ENCODE measurements at regions not wholly inside any gene's neighbourhood (a gene's known extent, or its start where the extent isn't known, plus 50 kb on each side); places are given as distances from the start of the nearest gene placed in this dataset.

DNA sequence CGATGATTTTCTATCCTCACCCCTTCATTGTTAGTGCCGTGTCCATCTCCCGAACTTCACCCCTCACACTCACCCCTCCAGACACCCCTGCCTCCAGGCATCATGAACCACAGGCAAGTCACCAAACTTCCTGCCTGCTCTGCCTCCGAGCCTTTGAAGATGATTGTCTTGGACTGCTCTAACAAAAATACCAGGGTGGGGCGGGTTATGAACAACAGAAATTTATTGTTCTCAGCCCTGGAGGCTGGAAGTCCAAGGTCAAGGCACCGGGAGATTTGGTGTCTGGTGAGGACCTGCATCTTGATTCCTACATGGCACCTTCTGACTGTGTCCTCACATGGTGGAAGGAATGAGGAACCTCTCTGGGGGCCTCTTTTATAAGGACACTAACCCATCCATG is 1508.3 kb downstream of the TBC1D22A start:
- no peak overlapping the region for H3K4me3 ChIP-seq (ENCODE audit: low read depth, low read length)
- TF ChIP-seq, protein P1, sequence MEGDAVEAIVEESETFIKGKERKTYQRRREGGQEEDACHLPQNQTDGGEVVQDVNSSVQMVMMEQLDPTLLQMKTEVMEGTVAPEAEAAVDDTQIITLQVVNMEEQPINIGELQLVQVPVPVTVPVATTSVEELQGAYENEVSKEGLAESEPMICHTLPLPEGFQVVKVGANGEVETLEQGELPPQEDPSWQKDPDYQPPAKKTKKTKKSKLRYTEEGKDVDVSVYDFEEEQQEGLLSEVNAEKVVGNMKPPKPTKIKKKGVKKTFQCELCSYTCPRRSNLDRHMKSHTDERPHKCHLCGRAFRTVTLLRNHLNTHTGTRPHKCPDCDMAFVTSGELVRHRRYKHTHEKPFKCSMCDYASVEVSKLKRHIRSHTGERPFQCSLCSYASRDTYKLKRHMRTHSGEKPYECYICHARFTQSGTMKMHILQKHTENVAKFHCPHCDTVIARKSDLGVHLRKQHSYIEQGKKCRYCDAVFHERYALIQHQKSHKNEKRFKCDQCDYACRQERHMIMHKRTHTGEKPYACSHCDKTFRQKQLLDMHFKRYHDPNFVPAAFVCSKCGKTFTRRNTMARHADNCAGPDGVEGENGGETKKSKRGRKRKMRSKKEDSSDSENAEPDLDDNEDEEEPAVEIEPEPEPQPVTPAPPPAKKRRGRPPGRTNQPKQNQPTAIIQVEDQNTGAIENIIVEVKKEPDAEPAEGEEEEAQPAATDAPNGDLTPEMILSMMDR (IDR thresholded peaks at IDR 0.05; ENCODE audit: low read depth, low read length, missing control alignments), result no peak
- in situ Hi-C loops (cut with HindIII; ENCODE audit: low sequenced_read_pairs), result no loop called here
- DNase-seq (ENCODE audit: low read depth), result no peak

DNA sequence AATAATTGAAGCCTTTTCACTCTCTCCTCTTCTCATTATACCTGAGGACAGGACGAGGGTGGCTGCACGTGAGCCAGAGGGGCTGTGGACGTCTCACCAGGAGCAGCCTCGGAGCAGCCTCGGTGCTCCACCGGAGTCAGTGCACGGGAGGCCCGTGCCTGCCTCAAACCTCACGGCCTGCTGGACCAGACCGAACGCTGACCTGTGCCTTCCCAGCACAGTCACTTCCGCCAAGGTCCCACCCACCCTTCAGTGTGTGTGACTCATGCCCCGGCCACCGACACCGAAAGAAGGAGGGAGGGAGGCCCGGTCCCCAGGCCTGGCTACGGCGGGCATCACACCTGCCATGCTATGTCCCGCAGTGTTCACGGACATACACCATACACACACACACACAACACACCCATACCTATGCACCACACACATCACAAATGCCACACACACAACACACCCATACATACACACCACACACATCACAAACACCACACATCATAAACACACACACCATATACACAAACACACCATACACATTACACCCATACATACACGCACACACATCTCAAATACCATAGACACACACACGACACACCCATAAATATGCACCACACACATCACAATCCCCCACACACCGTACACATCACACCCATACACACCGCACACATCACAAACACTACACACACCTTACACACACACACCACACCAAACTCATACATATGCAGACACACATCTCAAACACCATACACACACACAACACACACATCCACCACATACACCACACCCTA is 1506.5 kb downstream of the TBC1D22A start:
- in situ Hi-C loops (cut with HindIII; ENCODE audit: low sequenced_read_pairs), result no loop called here
- TF ChIP-seq, protein P1 (IDR thresholded peaks at IDR 0.05; ENCODE audit: low read depth, low read length, missing control alignments), result no peak
- H3K4me3 ChIP-seq (ENCODE audit: low read depth, low read length), result no peak overlapping the region
- no peak for DNase-seq (ENCODE audit: low read depth)

DNA sequence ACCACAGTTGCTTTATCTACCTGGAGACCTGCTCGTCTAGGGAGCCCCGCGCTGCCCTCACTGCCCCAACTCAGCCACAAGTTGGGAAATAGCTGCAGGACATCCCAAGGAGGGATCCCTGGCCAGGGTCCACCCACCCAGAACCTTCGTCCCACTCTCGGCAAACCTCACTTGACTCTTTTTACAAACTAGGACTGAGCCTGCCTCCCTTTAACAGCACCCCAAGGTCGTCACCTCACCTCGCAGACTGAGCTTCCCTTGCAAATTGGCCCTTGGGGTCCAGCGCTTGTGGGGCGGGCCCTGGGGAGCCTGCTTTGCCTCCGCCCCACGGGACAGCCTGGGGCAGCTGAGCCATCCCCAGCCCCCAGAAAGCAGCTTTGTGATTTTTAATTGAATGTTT is 1505.8 kb downstream of the TBC1D22A start:
- TF ChIP-seq, protein P1 (IDR thresholded peaks at IDR 0.05; ENCODE audit: low read depth, low read length, missing control alignments), result no peak
- DNase-seq (ENCODE audit: low read depth), result no peak
- H3K4me3 ChIP-seq (ENCODE audit: low read depth, low read length), result no peak overlapping the region
- in situ Hi-C loops (cut with HindIII; ENCODE audit: low sequenced_read_pairs), result no loop called here

DNA sequence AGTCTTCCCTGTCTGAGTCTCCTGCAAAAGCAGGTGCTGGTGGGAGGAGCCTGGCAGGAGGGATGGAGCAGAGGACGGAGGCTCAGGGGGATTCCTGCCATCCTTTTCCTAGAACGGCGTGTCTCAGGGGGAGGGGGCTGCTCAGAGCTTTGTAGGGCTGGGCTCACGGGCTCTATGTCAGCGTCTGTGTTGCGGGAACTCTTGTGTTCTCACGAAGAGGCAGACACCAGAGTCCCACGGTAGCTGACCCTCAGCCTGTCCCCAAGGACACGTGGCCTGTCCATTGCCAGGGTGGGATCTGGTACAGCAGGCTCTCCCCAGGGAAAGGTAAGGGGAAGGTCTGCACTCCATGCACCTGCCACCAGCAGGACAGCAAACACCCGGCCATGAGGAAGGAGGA is 1505.2 kb downstream of the TBC1D22A start:
- H3K4me3 ChIP-seq (ENCODE audit: low read depth, low read length), result no peak overlapping the region
- no peak for DNase-seq (ENCODE audit: low read depth)
- in situ Hi-C loops (cut with HindIII; ENCODE audit: low sequenced_read_pairs), result no loop called here
- TF ChIP-seq, protein P1 (IDR thresholded peaks at IDR 0.05; ENCODE audit: low read depth, low read length, missing control alignments), result no peak

DNA sequence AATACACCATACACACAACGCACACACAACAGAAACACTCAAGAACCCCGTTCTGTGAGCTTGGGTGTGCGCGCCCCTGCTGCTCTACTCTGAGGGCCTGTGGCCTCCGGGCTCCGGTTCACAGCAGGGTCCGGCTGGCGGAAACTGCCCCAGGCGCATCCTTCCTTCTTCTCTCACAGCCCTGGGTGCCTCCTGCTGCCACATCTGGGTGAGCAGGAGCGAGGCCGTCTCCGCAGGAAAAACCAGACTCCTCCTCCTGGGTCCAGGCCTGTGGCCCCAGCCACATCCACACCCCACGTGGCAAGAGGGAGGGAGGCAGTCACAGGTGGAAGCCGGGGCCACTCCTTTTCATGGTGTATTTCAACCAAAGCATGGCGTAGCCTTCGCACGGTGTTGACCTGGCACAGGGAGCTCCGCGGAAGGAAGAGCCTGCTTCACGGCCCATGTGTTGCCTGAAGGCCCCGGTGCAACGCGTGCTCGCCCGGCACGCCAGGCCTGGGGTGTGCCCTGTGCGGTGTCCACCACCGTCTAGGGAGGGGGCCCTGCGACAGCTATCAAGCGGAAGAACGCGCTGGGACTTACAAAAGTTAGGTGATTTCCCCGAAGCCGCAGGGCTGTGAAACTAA is 1502.7 kb downstream of the TBC1D22A start:
- in situ Hi-C loops (cut with HindIII; ENCODE audit: low sequenced_read_pairs), result no loop called here
- no peak overlapping the region for H3K4me3 ChIP-seq (ENCODE audit: low read depth, low read length)
- TF ChIP-seq, protein P1 (IDR thresholded peaks at IDR 0.05; ENCODE audit: low read depth, low read length, missing control alignments), result no peak
- no peak for DNase-seq (ENCODE audit: low read depth)

DNA sequence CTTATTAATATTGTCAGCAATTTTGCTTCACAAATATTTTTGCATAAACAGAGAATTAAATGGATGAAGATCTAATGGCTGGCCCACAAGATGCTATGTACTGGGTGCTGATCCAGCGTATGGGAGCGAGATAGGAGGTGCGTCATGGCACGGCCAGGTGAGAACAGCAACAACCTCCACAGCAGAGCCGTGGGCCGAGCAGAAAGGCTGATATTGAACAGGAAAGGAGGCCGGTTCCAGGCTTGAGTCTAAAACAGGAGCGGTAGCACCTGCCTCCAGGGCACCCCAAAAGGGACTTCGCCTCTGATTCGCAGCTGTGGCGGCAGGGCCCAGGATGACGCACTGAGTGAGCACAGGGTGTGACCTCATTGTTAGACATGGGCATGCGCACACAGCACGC is 1502.1 kb downstream of the TBC1D22A start:
- in situ Hi-C loops (cut with HindIII; ENCODE audit: low sequenced_read_pairs), result no loop called here
- H3K4me3 ChIP-seq (ENCODE audit: low read depth, low read length), result no peak overlapping the region
- DNase-seq (ENCODE audit: low read depth), result no peak
- TF ChIP-seq, protein P1 (IDR thresholded peaks at IDR 0.05; ENCODE audit: low read depth, low read length, missing control alignments), result no peak
